DND-41 (cell line): ENCODE measurements at regions not wholly inside any gene's neighbourhood (a gene's known extent, or its start where the extent isn't known, plus 50 kb on each side); places are given as distances from the start of the nearest gene placed in this dataset.
"Not testable (repeated sequence)": the region's sequence is repeated elsewhere in the genome, so short reads cannot be mapped to it uniquely, and the experiment has no call there.

Source experiments
- ATAC-seq: fragments of 200-7000 bp; cut with Tn5 transposase; 3 replicates; pipeline ENCODE4 v1.9.1; 2021; ENCODE audit warnings: low read depth; ENCODE audit not compliant: insufficient read depth
- DNase-seq: peaks from one replicate; pipeline ENCODE4 v3.0.0-alpha.2; 2020
- H2AFZ ChIP-seq: 2 replicates; pipeline ENCODE4 v1.6.0; 2012; ENCODE audit warnings: low read depth, low read length
- H3K27ac ChIP-seq: 2 replicates; pipeline ENCODE4 v1.5.1; 2012; ENCODE audit warnings: low read length, inconsistent platforms
- H3K27me3 ChIP-seq: fragments of 200-600 bp; sonication (generic); 2 replicates; pipeline ENCODE4 v1.6.0; 2012; ENCODE audit warnings: low read length, mild to moderate bottlenecking, inconsistent platforms; ENCODE audit not compliant: insufficient read depth, poor library complexity
- H3K36me3 ChIP-seq: 2 replicates; pipeline ENCODE4 v1.5.1; 2012; ENCODE audit warnings: low read length, inconsistent platforms; ENCODE audit not compliant: insufficient read depth
- H3K4me1 ChIP-seq: 2 replicates; pipeline ENCODE4 v1.5.1; 2012; ENCODE audit warnings: mild to moderate bottlenecking, low read length; ENCODE audit not compliant: insufficient read depth
- H3K4me2 ChIP-seq: 2 replicates; pipeline ENCODE4 v1.6.0; 2012; ENCODE audit warnings: mild to moderate bottlenecking, moderate library complexity, low read length, inconsistent platforms; ENCODE audit not compliant: insufficient read depth
- H3K4me3 ChIP-seq, 2 experiments: fragments of 200-600 bp in 1 of 2; shearing (Covaris generic) in 1 of 2; 2 replicates each; pipeline ENCODE4 v1.5.1; 2012 to 2016; ENCODE audit warnings: inconsistent platforms in 2 of 2, low read length in 2 of 2, mild to moderate bottlenecking in 2 of 2, low read depth in 1 of 2, moderate library complexity in 1 of 2
- H3K79me2 ChIP-seq: 2 replicates; pipeline ENCODE4 v1.6.0; 2012; ENCODE audit warnings: low read length, inconsistent platforms; ENCODE audit not compliant: insufficient read depth
- H3K9ac ChIP-seq: 2 replicates; pipeline ENCODE4 v1.6.0; 2012; ENCODE audit warnings: low read depth, mild to moderate bottlenecking, inconsistent platforms, low read length, moderate library complexity
- H3K9me3 ChIP-seq: 2 replicates; pipeline ENCODE4 v1.5.1; 2012; ENCODE audit warnings: low read length, moderate library complexity, mild to moderate bottlenecking, inconsistent platforms; ENCODE audit not compliant: insufficient read depth, severe bottlenecking
- H4K20me1 ChIP-seq: 2 replicates; pipeline ENCODE4 v1.6.0; 2012; ENCODE audit warnings: low read length; ENCODE audit not compliant: insufficient read depth
- CTCF ChIP-seq: IDR thresholded peaks from 2 replicates; pipeline ENCODE4 v1.5.1; 2012; ENCODE audit warnings: borderline replicate concordance, low read length, moderate library complexity, mild to moderate bottlenecking; ENCODE audit not compliant: poor library complexity, severe bottlenecking; ENCODE audit errors: extremely low read depth
- EZH2 ChIP-seq: IDR thresholded peaks from 3 replicates; pipeline ENCODE4 v1.6.1; 2012; ENCODE audit warnings: borderline replicate concordance, low read depth, mild to moderate bottlenecking, moderate library complexity, low read length, inconsistent platforms; ENCODE audit not compliant: severe bottlenecking

- Histone ChIP-seq H3K36me3 (no peaks in the 10 kb centered on the region), H3K4me2 (no peak overlapping the region), H3K9me3 (no peaks in the 10 kb centered on the region), H3K4me1 (peaks cover 4% of the 10 kb centered on the region; the same call in 1 of the 2 replicates), H4K20me1 (no peaks in the 10 kb centered on the region), H2AFZ (no peak overlapping the region), H3K9ac (no peak overlapping the region), H3K4me3 (no peak overlapping the region), H3K79me2 (no peaks in the 10 kb centered on the region), H3K27me3 (no peaks in the 10 kb centered on the region), H3K27ac (no peak overlapping the region)
- TF ChIP-seq CTCF = no peak
- no peak for TF ChIP-seq EZH2
- no peak for DNase-seq
- no peak for ATAC-seq
These were observed 180.3 kb upstream of the MYO3A start for GRCh38 chr10:25753776-25754175.

- not testable (repeated sequence) for DNase-seq, H3K27ac ChIP-seq, ATAC-seq
These were observed 178.2 kb upstream of the MYO3A start for GRCh38 chr10:25755874-25756273.

GRCh38 chr10:25756784-25757183, 177.2 kb upstream of the MYO3A start:
- no peak for ATAC-seq
- TF ChIP-seq EZH2 = no peak
- TF ChIP-seq CTCF = no peak

More at GRCh38 chr10:25755874-25756273, 178.2 kb upstream of the MYO3A start:
- not testable (repeated sequence) for H3K4me2 ChIP-seq, H3K4me1 ChIP-seq, H3K9ac ChIP-seq, H3K79me2 ChIP-seq, H4K20me1 ChIP-seq, H3K9me3 ChIP-seq, H2AFZ ChIP-seq, H3K4me3 ChIP-seq, H3K27me3 ChIP-seq, H3K36me3 ChIP-seq

GRCh38 chr10:25758041-25758457, 176.0 kb upstream of the MYO3A start:
- no peaks in the 10 kb centered on the region for H3K79me2 ChIP-seq
- no peaks in the 10 kb centered on the region for H3K9me3 ChIP-seq
- no peaks in the 10 kb centered on the region for H3K27me3 ChIP-seq
- no peak overlapping the region for H3K4me3 ChIP-seq
- no peak overlapping the region for H3K27ac ChIP-seq
- peak; percentile 82 for ATAC-seq
- no peaks in the 10 kb centered on the region for H4K20me1 ChIP-seq
- H3K4me1 ChIP-seq = peaks cover 4% of the 10 kb centered on the region; the same call in 1 of the 2 replicates
- DNase-seq = peak; percentile 56
- TF ChIP-seq CTCF (peak; percentile 85), EZH2 (no peak)
- H2AFZ ChIP-seq = no peak overlapping the region
- H3K9ac ChIP-seq = no peak overlapping the region
- no peak overlapping the region for H3K4me2 ChIP-seq
- no peaks in the 10 kb centered on the region for H3K36me3 ChIP-seq

More at GRCh38 chr10:25756784-25757183, 177.2 kb upstream of the MYO3A start:
- H3K27me3 ChIP-seq = no peaks in the 10 kb centered on the region
- no peaks in the 10 kb centered on the region for H3K36me3 ChIP-seq
- no peaks in the 10 kb centered on the region for H3K9me3 ChIP-seq
- no peak overlapping the region for H3K27ac ChIP-seq
- no peaks in the 10 kb centered on the region for H4K20me1 ChIP-seq
- no peak overlapping the region for H3K9ac ChIP-seq
- H3K4me1 ChIP-seq = peaks cover 4% of the 10 kb centered on the region; the same call in 1 of the 2 replicates
- H3K79me2 ChIP-seq = no peaks in the 10 kb centered on the region
- no peak overlapping the region for H3K4me2 ChIP-seq
- H3K4me3 ChIP-seq = no peak overlapping the region
- DNase-seq = no peak
- no peak overlapping the region for H2AFZ ChIP-seq
